Right lobe of liver (tissue), 4 donors: ENCODE measurements at regions not wholly inside any gene's neighbourhood (a gene's known extent, or its start where the extent isn't known, plus 50 kb on each side); places are given as distances from the start of the nearest gene placed in this dataset.

Source experiments
- POLR2A ChIP-seq: fragments of 450-650 bp; IDR thresholded peaks from one replicate; pipeline ENCODE4 v1.6.1; 2017; ENCODE audit warnings: antibody characterized with exemption, mild to moderate bottlenecking
- TF ChIP-seq, protein P1 (sequence below), 4 donors: fragments of 200-600 bp in 3 of 4; fragments of 450-650 bp in 1 of 4; IDR thresholded peaks; one replicate each; pipeline versions ENCODE4 v1.5.1 to v1.8.0; 2016 to 2022; ENCODE audit warnings: antibody characterized with exemption in 4 of 4, mild to moderate bottlenecking in 2 of 4
- donor health status: DM: no; HTN: no; CAD: no.
- donor health status: DM: no; HTN: no; CAD: no.
- donor health status: DM: no; HTN: yes; CAD: no.

DNA sequence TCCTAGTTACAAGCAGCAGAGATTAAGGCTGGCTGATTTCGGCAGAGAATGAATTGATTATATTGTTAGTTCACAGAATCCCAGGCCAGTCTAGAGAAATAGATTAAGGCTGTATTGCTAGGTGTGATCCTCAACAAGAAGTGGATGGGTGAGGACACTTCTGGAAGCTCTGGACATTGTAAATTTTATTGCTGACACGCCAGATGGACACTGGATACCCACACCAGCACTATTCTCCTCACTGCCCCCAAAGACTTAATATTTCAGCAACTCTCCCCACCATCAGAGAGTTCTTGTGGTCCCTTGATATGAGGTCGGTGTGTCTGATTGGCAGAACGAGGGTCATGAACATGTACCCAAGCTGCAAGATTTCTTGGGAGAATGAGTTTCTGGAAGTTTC lies 171.6 kb upstream of the EGFLAM start:
- TF ChIP-seq, protein P1, sequence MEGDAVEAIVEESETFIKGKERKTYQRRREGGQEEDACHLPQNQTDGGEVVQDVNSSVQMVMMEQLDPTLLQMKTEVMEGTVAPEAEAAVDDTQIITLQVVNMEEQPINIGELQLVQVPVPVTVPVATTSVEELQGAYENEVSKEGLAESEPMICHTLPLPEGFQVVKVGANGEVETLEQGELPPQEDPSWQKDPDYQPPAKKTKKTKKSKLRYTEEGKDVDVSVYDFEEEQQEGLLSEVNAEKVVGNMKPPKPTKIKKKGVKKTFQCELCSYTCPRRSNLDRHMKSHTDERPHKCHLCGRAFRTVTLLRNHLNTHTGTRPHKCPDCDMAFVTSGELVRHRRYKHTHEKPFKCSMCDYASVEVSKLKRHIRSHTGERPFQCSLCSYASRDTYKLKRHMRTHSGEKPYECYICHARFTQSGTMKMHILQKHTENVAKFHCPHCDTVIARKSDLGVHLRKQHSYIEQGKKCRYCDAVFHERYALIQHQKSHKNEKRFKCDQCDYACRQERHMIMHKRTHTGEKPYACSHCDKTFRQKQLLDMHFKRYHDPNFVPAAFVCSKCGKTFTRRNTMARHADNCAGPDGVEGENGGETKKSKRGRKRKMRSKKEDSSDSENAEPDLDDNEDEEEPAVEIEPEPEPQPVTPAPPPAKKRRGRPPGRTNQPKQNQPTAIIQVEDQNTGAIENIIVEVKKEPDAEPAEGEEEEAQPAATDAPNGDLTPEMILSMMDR (IDR thresholded peaks at IDR 0.05): no peak
- no peak for TF ChIP-seq POLR2A
